ENCODE measurements at regions not wholly inside any gene's neighbourhood (a gene's known extent, or its start where the extent isn't known, plus 50 kb on each side); places are given as distances from the start of the nearest gene placed in this dataset.

DNA sequence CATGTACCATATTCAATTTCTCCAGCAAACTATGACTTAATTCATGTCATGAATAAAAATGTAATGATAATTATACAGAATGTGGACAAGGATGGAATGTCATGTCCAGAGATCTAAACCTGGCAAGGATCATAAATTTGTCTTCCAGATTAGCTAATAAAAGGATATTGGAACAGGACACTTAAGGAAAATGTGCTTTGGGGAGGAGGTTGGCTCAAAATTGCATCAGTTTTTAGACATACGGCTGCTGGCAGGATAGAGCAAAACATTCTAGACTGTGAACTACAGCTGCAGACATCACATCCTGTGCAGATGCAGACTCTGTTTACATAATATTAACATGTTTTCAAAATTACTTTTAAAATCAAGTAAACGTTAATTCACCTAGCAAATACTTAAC lies 248.4 kb downstream of the TLR4 start:
- no peaks in the 10 kb centered on the region for H3K9me2 ChIP-seq (ENCODE audit: insufficient read depth, low read length)
- H2AFZ ChIP-seq (ENCODE audit: low read depth, low read length): no peak overlapping the region
- TF ChIP-seq, protein P1, sequence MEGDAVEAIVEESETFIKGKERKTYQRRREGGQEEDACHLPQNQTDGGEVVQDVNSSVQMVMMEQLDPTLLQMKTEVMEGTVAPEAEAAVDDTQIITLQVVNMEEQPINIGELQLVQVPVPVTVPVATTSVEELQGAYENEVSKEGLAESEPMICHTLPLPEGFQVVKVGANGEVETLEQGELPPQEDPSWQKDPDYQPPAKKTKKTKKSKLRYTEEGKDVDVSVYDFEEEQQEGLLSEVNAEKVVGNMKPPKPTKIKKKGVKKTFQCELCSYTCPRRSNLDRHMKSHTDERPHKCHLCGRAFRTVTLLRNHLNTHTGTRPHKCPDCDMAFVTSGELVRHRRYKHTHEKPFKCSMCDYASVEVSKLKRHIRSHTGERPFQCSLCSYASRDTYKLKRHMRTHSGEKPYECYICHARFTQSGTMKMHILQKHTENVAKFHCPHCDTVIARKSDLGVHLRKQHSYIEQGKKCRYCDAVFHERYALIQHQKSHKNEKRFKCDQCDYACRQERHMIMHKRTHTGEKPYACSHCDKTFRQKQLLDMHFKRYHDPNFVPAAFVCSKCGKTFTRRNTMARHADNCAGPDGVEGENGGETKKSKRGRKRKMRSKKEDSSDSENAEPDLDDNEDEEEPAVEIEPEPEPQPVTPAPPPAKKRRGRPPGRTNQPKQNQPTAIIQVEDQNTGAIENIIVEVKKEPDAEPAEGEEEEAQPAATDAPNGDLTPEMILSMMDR (IDR thresholded peaks at IDR 0.05; ENCODE audit: poor library complexity, severe bottlenecking): no peak
- TF ChIP-seq EP300 (conservative IDR thresholded peaks at IDR 0.05; ENCODE audit: poor library complexity, severe bottlenecking): no peak
- TF ChIP-seq SMC3 (conservative IDR thresholded peaks at IDR 0.05; ENCODE audit: poor library complexity): no peak
- no peak for TF ChIP-seq TAF1 (IDR thresholded peaks at IDR 0.05; ENCODE audit: low read depth)
- no peak for TF ChIP-seq MXI1 (conservative IDR thresholded peaks at IDR 0.05; ENCODE audit: poor library complexity, severe bottlenecking)
- TF ChIP-seq RAD21 (conservative IDR thresholded peaks at IDR 0.05): no peak
- TF ChIP-seq, protein P2, sequence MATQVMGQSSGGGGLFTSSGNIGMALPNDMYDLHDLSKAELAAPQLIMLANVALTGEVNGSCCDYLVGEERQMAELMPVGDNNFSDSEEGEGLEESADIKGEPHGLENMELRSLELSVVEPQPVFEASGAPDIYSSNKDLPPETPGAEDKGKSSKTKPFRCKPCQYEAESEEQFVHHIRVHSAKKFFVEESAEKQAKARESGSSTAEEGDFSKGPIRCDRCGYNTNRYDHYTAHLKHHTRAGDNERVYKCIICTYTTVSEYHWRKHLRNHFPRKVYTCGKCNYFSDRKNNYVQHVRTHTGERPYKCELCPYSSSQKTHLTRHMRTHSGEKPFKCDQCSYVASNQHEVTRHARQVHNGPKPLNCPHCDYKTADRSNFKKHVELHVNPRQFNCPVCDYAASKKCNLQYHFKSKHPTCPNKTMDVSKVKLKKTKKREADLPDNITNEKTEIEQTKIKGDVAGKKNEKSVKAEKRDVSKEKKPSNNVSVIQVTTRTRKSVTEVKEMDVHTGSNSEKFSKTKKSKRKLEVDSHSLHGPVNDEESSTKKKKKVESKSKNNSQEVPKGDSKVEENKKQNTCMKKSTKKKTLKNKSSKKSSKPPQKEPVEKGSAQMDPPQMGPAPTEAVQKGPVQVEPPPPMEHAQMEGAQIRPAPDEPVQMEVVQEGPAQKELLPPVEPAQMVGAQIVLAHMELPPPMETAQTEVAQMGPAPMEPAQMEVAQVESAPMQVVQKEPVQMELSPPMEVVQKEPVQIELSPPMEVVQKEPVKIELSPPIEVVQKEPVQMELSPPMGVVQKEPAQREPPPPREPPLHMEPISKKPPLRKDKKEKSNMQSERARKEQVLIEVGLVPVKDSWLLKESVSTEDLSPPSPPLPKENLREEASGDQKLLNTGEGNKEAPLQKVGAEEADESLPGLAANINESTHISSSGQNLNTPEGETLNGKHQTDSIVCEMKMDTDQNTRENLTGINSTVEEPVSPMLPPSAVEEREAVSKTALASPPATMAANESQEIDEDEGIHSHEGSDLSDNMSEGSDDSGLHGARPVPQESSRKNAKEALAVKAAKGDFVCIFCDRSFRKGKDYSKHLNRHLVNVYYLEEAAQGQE (IDR thresholded peaks at IDR 0.05; ENCODE audit: borderline replicate concordance): no peak
- TF ChIP-seq EZH2 (IDR thresholded peaks at IDR 0.05; ENCODE audit: borderline replicate concordance, insufficient read depth, low read length, poor library complexity, severe bottlenecking): no peak
- TF ChIP-seq POLR2AphosphoS5 (IDR thresholded peaks at IDR 0.05): no peak
- H3K36me3 ChIP-seq (ENCODE audit: insufficient read depth, low read length): no peaks in the 10 kb centered on the region
- no peaks in the 10 kb centered on the region for H3K9me3 ChIP-seq (ENCODE audit: low read length)
- H3K27me3 ChIP-seq (ENCODE audit: insufficient read depth, low read depth, low read length): no peaks in the 10 kb centered on the region
- H3K4me2 ChIP-seq (ENCODE audit: low read length): no peak overlapping the region
- no peaks in the 10 kb centered on the region for H3F3A ChIP-seq (ENCODE audit: insufficient read depth, low read length, poor library complexity, severe bottlenecking)
- no peak overlapping the region for H3K27ac ChIP-seq (ENCODE audit: low read length)
- no peaks in the 10 kb centered on the region for H4K20me1 ChIP-seq (ENCODE audit: insufficient read depth)
- H3K9ac ChIP-seq (ENCODE audit: low read length): no peak overlapping the region
- no peaks in the 10 kb centered on the region for H3K79me2 ChIP-seq (replicated peaks; ENCODE audit: insufficient read depth, low read length)
- H3K4me3 ChIP-seq (ENCODE audit: low read length): no peak overlapping the region

- Histone ChIP-seq H3F3A (ENCODE audit: insufficient read depth, low read length, poor library complexity, severe bottlenecking) (no peaks in the 10 kb centered on the region), H3K9me3 (ENCODE audit: low read length) (no peaks in the 10 kb centered on the region), H3K9ac (ENCODE audit: low read length) (no peak overlapping the region), H3K27ac (ENCODE audit: low read length) (no peak overlapping the region), H3K4me3 (ENCODE audit: low read length) (no peak overlapping the region), H2AFZ (ENCODE audit: low read depth, low read length) (no peak overlapping the region), H3K27me3 (ENCODE audit: insufficient read depth, low read depth, low read length) (no peaks in the 10 kb centered on the region), H3K4me2 (ENCODE audit: low read length) (no peak overlapping the region), H3K9me2 (ENCODE audit: insufficient read depth, low read length) (no peaks in the 10 kb centered on the region), H3K36me3 (ENCODE audit: insufficient read depth, low read length) (no peaks in the 10 kb centered on the region), H3K79me2 (replicated peaks; ENCODE audit: insufficient read depth, low read length) (no peaks in the 10 kb centered on the region), H4K20me1 (ENCODE audit: insufficient read depth) (no peaks in the 10 kb centered on the region)
- TF ChIP-seq, protein P1 (IDR thresholded peaks at IDR 0.05; ENCODE audit: poor library complexity, severe bottlenecking): no peak
- no peak for TF ChIP-seq SMC3 (conservative IDR thresholded peaks at IDR 0.05; ENCODE audit: poor library complexity)
- no peak for TF ChIP-seq TAF1 (IDR thresholded peaks at IDR 0.05; ENCODE audit: low read depth)
- no peak for TF ChIP-seq EP300 (conservative IDR thresholded peaks at IDR 0.05; ENCODE audit: poor library complexity, severe bottlenecking)
- TF ChIP-seq RAD21 (conservative IDR thresholded peaks at IDR 0.05): no peak
- TF ChIP-seq EZH2 (IDR thresholded peaks at IDR 0.05; ENCODE audit: borderline replicate concordance, insufficient read depth, low read length, poor library complexity, severe bottlenecking): no peak
- TF ChIP-seq MXI1 (conservative IDR thresholded peaks at IDR 0.05; ENCODE audit: poor library complexity, severe bottlenecking): no peak
- TF ChIP-seq, protein P2 (IDR thresholded peaks at IDR 0.05; ENCODE audit: borderline replicate concordance): no peak
- TF ChIP-seq POLR2AphosphoS5 (IDR thresholded peaks at IDR 0.05): no peak
Observed at GRCh38 chr9:117957267-117957666, 253.1 kb downstream of the TLR4 start.

All from neural cell (in vitro differentiated cells).